Esophagus (tissue), 2 donors: ENCODE measurements at regions not wholly inside any gene's neighbourhood (a gene's known extent, or its start where the extent isn't known, plus 50 kb on each side); places are given as distances from the start of the nearest gene placed in this dataset.

Source experiments
- H3K27ac ChIP-seq, 2 donors: one replicate each; pipeline ENCODE4 v1.5.1; 2013; ENCODE audit warnings: low read depth in 2 of 2, mild to moderate bottlenecking in 2 of 2, inconsistent platforms in 1 of 2, low read length in 1 of 2, moderate library complexity in 1 of 2
- H3K27me3 ChIP-seq, 2 donors: one replicate each; pipeline ENCODE4 v1.6.1; 2013; ENCODE audit warnings: low read length in 2 of 2, control low read depth in 1 of 2, mild to moderate bottlenecking in 1 of 2; ENCODE audit not compliant: insufficient read depth in 2 of 2, control insufficient read depth in 1 of 2
- H3K36me3 ChIP-seq, 2 donors: one replicate each; pipeline ENCODE4 v1.6.1; 2013; ENCODE audit warnings: low read length in 1 of 2; ENCODE audit not compliant: control insufficient read depth in 2 of 2, insufficient read depth in 2 of 2
- H3K4me1 ChIP-seq, 2 donors: one replicate each; pipeline ENCODE4 v1.6.1; 2013; ENCODE audit warnings: low read length in 1 of 2; ENCODE audit not compliant: control insufficient read depth in 2 of 2, insufficient read depth in 2 of 2
- H3K4me3 ChIP-seq, 2 donors: one replicate each; pipeline ENCODE4 v1.5.1; 2013; ENCODE audit warnings: low read length in 2 of 2, mild to moderate bottlenecking in 2 of 2, low read depth in 1 of 2, moderate library complexity in 1 of 2
- H3K9me3 ChIP-seq, 2 donors: one replicate each; pipeline ENCODE4 v1.6.1; 2013; ENCODE audit warnings: mild to moderate bottlenecking in 2 of 2, low read depth in 1 of 2, low read length in 1 of 2, moderate library complexity in 1 of 2; ENCODE audit not compliant: control insufficient read depth in 2 of 2, insufficient read depth in 1 of 2
- WGBS, 2 donors: extraction: QIAGEN DNeasy Blood & Tissue Kit; methylation state at CpG; one replicate each; pipeline ENCODE4 v1.1.7; 2013; 5-methylcytosine and 5-hydroxymethylcytosine counted together
- donor health status: healthy with polysubstance abuse.
- donor health status: Bipolar disorder and iron deficiency.

GRCh38 chr13:33636955-33637670 lies 180.8 kb upstream of the RFC3 start:
- H3K36me3 ChIP-seq: no peaks in the 10 kb centered on the region
- H3K4me3 ChIP-seq: no peak overlapping the region
- H3K4me1 ChIP-seq: peaks cover 0 to under 1% of the 10 kb centered on the region in 2 donors
- H3K27me3 ChIP-seq: no peaks in the 10 kb centered on the region
- H3K27ac ChIP-seq: no peak overlapping the region
- 67 to 75% methylated on average over 3 of the region's 3 CpGs for WGBS, 2 donors
- no peaks in the 10 kb centered on the region for H3K9me3 ChIP-seq

- no peaks in the 10 kb centered on the region for H3K27me3 ChIP-seq
- WGBS, 2 donors: 73 to 79% methylated on average over 3 of the region's 3 CpGs
- H3K27ac ChIP-seq: no peak overlapping the region
- no peaks in the 10 kb centered on the region for H3K9me3 ChIP-seq
- H3K36me3 ChIP-seq: no peaks in the 10 kb centered on the region
- no peak overlapping the region for H3K4me3 ChIP-seq
- H3K4me1 ChIP-seq: peaks cover 0 to 3% of the 10 kb centered on the region in 2 donors
Measured at GRCh38 chr13:33637978-33638743, 179.8 kb upstream of the RFC3 start.

- peaks cover 0 to 3% of the 10 kb centered on the region in 2 donors for H3K4me1 ChIP-seq
- no peaks in the 10 kb centered on the region for H3K36me3 ChIP-seq
- no peaks in the 10 kb centered on the region for H3K9me3 ChIP-seq
- H3K4me3 ChIP-seq: no peak overlapping the region
- 49 to 53% methylated on average over 3 of the region's 3 CpGs for WGBS, 2 donors
- H3K27me3 ChIP-seq: no peaks in the 10 kb centered on the region
- no peak overlapping the region for H3K27ac ChIP-seq
Measured at GRCh38 chr13:33639158-33639557, 178.8 kb upstream of the RFC3 start.

- H3K4me1 ChIP-seq: peaks cover 0 to 3% of the 10 kb centered on the region in 2 donors
- no peaks in the 10 kb centered on the region for H3K9me3 ChIP-seq
- no peaks in the 10 kb centered on the region for H3K36me3 ChIP-seq
- H3K27me3 ChIP-seq: no peaks in the 10 kb centered on the region
- H3K4me3 ChIP-seq: no peak overlapping the region
- no peak overlapping the region for H3K27ac ChIP-seq
- 61 to 66% methylated on average over 4 of the region's 4 CpGs for WGBS, 2 donors
Measured at GRCh38 chr13:33639626-33640080, 178.3 kb upstream of the RFC3 start.

GRCh38 chr13:33640832-33641231 lies 177.1 kb upstream of the RFC3 start:
- Histone ChIP-seq H3K9me3 (no peaks in the 10 kb centered on the region), H3K4me1 (peaks cover 0 to 3% of the 10 kb centered on the region in 2 donors), H3K36me3 (no peaks in the 10 kb centered on the region), H3K27ac (no peak overlapping the region), H3K4me3 (no peak overlapping the region), H3K27me3 (no peaks in the 10 kb centered on the region)

- WGBS, 2 donors: 48 to 65% methylated on average over 7 of the region's 7 CpGs
- no peak overlapping the region for H3K4me3 ChIP-seq
- no peaks in the 10 kb centered on the region for H3K27me3 ChIP-seq
- H3K36me3 ChIP-seq: no peaks in the 10 kb centered on the region
- no peaks in the 10 kb centered on the region for H3K9me3 ChIP-seq
- peak overlapping the region; percentile 23 to 63 for H3K27ac ChIP-seq
- peaks cover 0 to 3% of the 10 kb centered on the region in 2 donors for H3K4me1 ChIP-seq
Measured at GRCh38 chr13:33642374-33643065, 175.4 kb upstream of the RFC3 start.

GRCh38 chr13:33644581-33645543 lies 173.1 kb upstream of the RFC3 start:
- H3K4me1 ChIP-seq: peaks cover 0 to 3% of the 10 kb centered on the region in 2 donors
- WGBS, 2 donors: 75 to 76% methylated on average over 8 of the region's 8 CpGs
- H3K9me3 ChIP-seq: no peaks in the 10 kb centered on the region
- H3K27me3 ChIP-seq: no peaks in the 10 kb centered on the region
- H3K27ac ChIP-seq: peak overlapping the region; percentile 24 to 45
- no peak overlapping the region for H3K4me3 ChIP-seq
- H3K36me3 ChIP-seq: no peaks in the 10 kb centered on the region

- H3K4me3 ChIP-seq: no peak overlapping the region
- WGBS, 2 donors: 87 to 91% methylated on average over 10 of the region's 10 CpGs
- no peaks in the 10 kb centered on the region for H3K27me3 ChIP-seq
- H3K4me1 ChIP-seq: peaks cover 0 to 3% of the 10 kb centered on the region in 2 donors
- H3K36me3 ChIP-seq: no peaks in the 10 kb centered on the region
- H3K27ac ChIP-seq: no peak overlapping the region
- no peaks in the 10 kb centered on the region for H3K9me3 ChIP-seq
Measured at GRCh38 chr13:33645591-33646554, 172.1 kb upstream of the RFC3 start.
